HG03575 (cell line): ENCODE measurements at regions not wholly inside any gene's neighbourhood (a gene's known extent, or its start where the extent isn't known, plus 50 kb on each side); places are given as distances from the start of the nearest gene placed in this dataset.

Source experiments
- ATAC-seq: cut with Tn5 transposase; IDR thresholded peaks from one replicate; pipeline ENCODE4 v1.9.1; 2021; ENCODE audit not compliant: unreplicated experiment, insufficient number of reproducible peaks, low FRiP score; ENCODE audit errors: extremely low read depth

DNA sequence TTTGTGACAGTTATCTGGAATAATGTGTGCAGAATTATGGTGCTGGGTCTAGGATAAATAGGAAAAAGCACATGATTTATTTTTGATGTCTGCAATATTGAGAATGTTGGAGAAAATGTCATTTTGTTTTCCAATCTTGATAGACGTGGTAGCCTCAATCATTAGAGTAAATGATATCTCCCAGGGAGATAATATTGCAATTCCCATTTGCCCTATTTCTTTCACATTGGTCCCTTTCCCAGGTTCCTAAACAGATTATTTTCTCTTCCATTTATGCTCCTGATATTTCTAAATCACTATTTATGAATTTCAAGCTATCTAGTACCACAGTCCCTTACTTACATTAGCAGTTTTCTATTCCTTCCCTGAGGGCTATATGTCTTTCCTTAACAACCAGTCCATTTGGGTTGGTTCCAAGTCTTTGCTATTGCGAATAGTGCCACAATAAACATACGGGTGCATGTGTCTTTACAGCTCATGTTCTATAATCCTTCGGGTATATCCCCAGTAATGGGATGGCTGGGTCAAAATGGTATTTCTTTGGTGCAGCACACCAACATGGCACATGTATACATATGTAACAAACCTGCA lies 447.3 kb downstream of the PLA2G4A start:
- ATAC-seq = no peak

DNA sequence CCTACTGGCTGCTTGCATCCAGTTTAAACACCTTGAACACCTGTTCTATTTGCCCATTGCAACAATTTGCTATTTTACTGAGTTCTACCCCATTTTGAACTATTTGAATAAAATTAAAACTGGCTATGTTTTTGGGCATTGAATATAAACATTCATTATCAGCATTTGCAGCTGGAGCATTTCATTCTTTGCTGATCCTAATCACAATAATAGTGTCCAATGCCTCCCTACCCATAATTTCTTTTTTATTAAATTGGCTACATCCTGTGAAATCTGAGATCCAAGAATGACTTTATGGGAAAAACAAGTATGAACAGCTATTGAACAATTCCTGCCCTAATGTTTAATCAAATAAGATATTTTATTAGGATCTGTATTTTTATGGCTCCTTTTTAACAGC lies 447.9 kb downstream of the PLA2G4A start:
- no peak for ATAC-seq

DNA sequence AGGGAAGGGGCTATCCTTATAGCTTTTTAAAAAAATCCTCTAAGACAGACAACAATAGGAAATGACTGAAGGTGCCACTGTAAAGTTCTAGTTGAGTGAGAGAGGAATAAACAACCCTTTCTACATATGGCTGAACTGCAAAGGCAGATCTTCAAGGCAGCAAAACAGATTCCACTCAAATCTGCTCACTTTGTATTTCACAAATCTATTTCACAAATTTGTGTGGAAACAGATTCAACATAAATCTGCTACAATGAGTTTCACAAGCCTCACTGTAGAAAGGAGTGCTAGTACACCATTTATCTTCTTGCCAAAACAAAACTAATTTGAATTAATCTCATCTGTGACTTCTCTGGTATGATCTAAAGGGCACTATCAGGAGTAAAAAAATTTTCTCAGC lies 451.3 kb downstream of the PLA2G4A start:
- no peak for ATAC-seq

GRCh38 chr1:187281085-187281484 lies 452.3 kb downstream of the PLA2G4A start:
- ATAC-seq = no peak

DNA sequence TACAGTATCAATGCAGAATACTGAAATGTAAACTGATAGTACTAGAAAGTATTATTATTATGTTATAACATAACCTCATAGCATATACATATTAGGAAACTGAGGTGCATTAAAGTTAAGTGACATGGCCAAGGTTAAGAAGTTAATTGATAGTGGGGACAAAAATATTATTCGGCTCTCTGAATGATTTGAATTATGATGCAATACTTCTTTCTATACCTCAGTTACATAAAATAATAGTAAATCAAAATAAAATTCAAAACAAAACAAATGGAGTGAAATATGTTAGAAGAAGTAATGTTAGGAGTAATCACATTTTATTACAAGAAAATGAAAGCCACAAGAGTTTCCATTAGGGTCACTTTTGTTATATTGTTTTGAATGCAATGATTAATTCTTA lies 455.2 kb downstream of the PLA2G4A start:
- no peak for ATAC-seq

DNA sequence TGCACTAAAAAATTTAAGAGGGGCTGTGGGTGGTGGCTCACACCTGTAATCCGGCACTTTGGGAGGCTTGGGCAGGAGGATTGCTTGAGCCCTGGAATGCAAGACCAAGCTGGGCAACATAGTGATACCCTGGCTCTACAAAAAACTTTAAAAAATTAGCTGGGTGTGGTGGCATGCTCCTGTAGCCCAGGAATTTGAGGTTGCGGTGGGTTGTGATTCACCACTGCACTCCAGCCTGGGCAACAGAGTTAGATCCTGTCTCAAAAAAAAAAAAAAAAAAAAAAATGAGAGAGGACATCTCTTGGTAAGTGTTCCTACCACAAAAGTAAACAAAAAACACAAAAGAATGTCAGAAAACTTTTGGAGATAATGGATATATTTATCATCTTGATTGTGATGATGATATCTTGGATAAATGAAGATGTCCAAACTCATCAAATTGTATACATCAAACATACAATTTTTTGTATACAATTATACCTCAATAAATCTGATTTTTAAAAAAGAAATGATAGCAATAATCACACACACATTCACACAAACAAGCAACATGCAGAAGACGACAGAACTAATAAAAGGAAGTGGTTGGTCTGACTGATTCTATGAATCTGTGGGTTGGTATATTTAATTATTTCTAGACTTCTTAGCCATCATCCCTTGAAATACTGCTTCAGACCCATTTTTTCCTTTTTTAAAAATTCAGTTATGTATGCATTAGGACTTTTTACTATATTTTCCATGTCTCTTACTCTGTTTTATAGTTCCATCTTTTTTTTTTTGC lies 465.9 kb downstream of the PLA2G4A start:
- ATAC-seq = no peak

- no peak for ATAC-seq
These were observed 471.3 kb downstream of the PLA2G4A start for GRCh38 chr1:187300081-187300480.

- ATAC-seq = no peak
These were observed 478.1 kb downstream of the PLA2G4A start for GRCh38 chr1:187306710-187307415.

DNA sequence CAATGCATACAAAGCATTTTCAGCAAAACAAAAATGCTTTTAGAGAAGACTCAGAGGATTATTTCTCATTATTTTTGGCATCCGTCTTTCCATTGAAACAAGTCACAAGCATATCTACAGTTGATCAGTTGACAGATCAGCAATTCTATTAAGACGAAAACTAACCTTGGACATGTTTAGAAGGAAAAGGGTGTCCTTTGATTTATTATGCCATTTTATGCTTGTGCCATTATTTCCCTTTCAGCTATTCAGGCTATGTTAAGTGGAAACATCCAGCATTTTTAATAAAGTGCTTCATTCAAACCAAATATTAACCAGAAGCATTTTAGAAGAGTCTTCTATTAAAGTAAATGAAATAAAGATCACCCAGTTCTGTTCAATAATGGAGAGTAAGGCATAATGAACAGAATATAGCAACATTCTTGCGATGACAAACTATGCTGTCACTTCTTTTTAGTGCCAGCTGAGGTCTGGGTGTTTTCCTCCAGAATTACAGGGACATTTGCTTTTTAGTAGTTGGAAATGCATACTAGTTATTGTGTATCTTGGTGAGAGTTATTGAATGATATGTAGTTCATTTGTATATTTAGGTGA lies 481.4 kb downstream of the PLA2G4A start:
- no peak for ATAC-seq

DNA sequence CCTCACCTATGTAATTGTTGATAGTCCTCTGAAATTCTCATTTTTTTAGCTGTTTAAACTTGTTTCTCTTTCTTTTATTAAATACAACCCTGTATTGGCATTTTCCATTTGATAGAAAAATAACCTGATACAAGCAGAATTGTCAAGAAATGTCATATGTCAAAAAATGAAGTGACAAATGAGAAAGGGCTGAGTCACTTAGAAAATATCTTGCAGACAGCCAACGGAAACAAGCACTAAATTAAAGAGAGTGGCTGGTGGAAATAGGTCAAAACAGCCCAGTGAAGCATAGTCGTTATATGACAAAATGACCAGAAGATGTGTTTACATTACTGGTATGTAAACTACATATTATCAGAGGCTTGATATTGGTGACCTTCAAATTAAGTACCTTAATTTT lies 484.4 kb downstream of the PLA2G4A start:
- ATAC-seq = no peak

DNA sequence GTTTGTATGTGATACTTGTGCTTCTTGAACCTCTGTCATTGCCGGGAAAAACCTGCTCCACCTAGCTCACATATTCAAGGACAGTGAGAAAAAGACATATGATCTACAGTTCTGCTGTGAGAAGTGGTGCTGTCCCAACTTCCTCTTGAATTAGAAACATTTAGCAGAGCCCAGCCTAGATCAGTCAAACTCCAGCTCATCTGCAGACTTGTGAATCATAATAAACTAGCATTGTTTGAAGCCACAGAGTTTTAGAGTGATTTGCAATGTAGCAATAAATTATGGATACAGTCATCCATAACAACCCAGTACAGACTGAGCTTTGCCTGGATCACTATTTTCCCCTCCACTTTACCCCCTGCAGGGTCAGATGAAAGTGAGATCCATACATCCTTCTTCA lies 497.8 kb downstream of the PLA2G4A start:
- no peak for ATAC-seq

DNA sequence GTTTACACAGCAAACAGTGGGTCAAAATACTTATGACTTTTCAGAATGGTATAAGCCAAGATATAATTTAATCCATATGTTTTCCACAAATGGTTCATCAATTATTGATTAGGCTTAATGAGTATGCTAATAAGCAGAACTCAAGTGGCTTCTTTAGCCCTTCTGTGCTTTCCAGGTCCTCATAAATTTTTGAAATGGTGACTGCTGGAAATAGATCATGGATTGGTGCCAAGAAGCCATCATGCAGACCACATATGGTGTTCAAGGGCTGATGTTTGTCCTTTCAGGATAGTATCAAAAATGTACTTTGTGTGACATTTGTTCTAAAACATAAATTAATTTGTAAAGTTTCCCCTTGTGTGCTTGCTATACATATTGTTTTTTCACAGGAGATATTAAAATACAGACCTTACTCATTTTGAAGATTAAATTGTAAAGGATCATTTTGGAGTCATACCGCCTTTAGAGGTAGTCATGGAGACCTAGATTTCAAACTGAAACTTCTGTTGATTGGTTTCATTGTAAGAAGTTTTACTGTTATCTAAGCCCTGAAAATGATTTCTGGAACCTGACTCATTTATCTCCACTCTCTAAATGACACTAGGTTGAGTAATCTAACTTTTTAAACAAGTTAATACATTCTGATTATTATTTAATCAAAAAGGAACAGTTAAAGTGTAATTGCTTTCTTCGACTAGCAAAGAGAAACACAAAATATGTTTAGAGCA lies 507.9 kb downstream of the PLA2G4A start:
- no peak for ATAC-seq

- no peak for ATAC-seq
These were observed 510.1 kb downstream of the PLA2G4A start for GRCh38 chr1:187338762-187339412.

DNA sequence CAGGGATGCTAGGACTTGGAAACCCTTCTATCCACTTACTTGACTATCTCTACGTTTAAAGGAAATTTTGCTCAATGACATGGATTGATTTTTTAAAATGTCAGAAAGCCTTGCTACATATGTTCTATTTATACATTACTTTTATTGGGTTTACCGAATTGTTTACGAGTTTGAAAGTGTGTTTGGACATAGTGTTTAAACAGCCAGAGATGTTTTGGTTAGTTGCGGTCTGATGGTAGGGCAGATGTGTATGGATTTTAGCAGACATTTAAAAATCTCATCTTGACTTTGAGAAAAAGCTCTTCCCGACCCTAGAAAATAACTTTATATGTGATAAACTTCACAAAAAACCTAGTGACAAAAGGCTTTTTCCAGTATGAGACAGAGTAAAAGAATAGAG lies 513.7 kb downstream of the PLA2G4A start:
- no peak for ATAC-seq

GRCh38 chr1:187374082-187374481 lies 545.3 kb downstream of the PLA2G4A start:
- ATAC-seq = no peak

GRCh38 chr1:187374742-187375141 lies 546.0 kb downstream of the PLA2G4A start:
- no peak for ATAC-seq

- no peak for ATAC-seq
These were observed 554.6 kb downstream of the PLA2G4A start for GRCh38 chr1:187383366-187383765.

DNA sequence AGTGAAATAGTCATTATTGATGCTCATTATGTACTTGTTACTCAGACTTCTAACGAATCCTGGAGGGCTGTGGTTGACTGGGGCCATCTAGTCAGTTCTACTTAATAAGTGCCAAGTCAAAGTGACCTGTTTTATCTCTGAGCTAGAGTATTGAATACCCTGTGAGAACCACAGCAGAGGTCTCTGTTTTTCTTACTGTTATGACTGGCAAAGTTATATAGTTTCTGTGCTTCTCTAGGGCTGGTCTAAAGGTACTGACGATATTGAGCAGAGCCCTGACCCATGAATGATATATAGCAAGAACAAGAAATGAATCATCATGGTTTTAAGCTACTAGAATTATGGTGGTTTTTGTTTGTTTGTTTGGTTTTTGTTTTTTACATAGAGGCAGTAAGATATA lies 555.8 kb downstream of the PLA2G4A start:
- ATAC-seq = peak; percentile 81
